Stimulated activated CD4-positive, alpha-beta T cell treated with anti-CD3 and anti-CD28 coated beads, Interleukin-12 subunit alpha, Interleukin-12 subunit beta, amount 100 ng/mL, for 24 hours (primary cell): ENCODE measurements at regions not wholly inside any gene's neighbourhood (a gene's known extent, or its start where the extent isn't known, plus 50 kb on each side); places are given as distances from the start of the nearest gene placed in this dataset.

Experiments
- DNase-seq, 2 experiments: peaks; one replicate each; pipeline ENCODE4 v3.0.0-alpha.2; 2020; ENCODE audit warnings: low read depth in 2 of 2

- no peak for DNase-seq
Observed at GRCh38 chr11:127440616-127441015, 440.0 kb upstream of the KIRREL3 start.

GRCh38 chr11:127425281-127425680 is 424.7 kb upstream of the KIRREL3 start:
- DNase-seq, result no peak

DNA sequence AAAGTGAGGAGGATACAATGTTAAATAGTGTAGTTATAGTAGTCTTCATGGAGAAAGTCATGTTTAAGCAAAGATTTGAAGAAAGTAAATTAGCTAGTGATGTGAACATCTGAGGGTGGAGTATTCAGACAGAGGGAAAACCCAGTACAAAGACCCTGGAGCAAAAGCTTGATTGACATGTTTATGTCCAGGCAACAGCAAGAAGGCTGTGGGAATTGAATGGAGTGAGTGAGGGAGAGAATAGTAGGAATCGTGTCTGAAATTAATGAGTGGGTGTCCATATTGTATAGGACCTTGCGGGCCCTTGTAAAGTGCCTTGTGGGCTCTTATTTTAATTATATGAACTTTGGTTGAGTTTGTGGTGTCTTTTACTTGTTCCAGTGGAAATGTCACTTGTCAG is 424.1 kb upstream of the KIRREL3 start:
- DNase-seq, result no peak

- DNase-seq, result no peak
Observed at GRCh38 chr11:127420139-127420538, 419.6 kb upstream of the KIRREL3 start.

- no peak for DNase-seq
Observed at GRCh38 chr11:127412722-127413380, 412.3 kb upstream of the KIRREL3 start.

DNA sequence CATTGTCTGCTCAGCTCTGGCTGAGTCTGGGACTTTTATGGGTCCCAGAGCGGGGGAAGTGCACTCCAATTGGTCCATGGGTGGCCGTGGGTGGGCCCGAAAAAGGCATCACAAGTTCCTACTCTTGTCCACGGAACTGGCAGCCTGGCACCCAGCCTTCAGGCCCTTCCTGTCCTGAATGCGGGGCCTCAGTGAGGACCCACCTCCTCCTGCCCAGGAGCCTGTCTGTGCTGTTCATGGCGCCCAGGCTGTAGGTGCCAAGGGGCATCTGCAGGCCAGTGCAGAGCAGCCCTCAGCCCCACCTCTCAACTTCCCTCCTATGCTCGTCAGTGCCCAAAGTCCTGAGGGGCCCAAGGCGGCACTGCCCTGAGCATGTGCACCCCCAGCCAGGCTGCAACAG is 411.7 kb upstream of the KIRREL3 start:
- DNase-seq, result no peak

DNA sequence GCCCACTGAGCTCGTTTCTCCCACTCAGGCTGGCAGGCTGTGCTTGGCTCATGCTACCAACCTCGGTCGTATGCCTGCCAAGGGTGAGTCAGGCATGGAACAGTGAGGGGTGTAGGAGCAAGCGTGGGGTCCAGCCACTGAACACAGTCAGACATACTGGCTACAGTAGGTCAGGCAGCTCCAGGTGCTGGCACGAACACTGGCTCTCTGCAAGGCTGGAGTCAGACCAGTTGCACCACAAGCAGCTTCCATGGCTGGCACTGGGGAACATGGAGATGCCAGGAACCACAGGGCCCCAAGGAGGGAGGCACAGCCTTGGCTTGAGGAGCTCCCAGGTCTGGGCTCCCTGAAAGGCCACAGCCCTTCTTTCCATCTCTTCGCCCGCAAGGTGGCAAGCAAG is 410.7 kb upstream of the KIRREL3 start:
- no peak for DNase-seq

DNA sequence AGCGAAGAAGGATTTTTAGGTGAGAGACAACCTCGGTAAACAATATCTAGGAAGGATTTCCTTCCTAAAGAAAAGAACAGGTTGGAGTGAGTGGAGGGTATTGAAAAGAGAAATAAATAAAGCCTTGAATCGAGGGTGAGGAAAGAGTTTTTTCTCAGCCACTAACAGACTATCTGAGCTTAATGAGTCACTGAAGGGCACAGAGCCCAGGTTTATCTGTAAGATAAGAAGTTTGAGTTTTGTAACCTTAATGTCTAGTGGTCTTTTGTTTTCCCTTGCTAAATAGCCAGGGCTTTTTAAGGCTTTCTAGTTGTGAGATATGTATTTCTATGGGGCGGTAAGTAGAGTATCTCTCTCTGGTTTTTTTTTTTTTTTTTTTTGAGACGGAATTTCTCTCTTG is 394.5 kb upstream of the KIRREL3 start:
- DNase-seq, result no peak

DNA sequence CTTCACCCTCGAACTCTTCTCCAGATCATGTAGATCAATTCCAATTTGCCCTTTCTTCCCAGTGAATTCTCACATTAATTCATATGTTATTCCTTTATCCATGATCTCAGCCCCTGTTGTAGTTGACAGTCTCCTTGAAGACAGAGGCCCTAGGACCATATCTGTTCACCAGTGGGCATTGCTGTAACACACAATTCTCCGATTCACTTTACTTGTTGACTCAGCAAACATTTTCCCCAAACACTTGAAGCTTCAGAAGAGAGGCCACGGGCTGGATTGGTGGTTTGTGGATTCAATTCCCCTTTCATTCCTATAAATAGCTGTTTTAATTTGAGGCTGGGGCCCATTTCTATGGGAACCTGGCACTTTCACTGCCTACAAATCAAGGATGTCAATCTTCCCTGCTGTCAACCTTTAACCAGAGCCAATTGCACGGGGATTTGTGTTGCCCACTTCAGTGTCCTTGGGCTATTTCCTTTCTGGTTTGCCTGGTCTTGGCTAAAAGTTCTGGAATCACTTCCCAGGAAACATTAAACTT is 393.0 kb upstream of the KIRREL3 start:
- DNase-seq, result no peak

DNA sequence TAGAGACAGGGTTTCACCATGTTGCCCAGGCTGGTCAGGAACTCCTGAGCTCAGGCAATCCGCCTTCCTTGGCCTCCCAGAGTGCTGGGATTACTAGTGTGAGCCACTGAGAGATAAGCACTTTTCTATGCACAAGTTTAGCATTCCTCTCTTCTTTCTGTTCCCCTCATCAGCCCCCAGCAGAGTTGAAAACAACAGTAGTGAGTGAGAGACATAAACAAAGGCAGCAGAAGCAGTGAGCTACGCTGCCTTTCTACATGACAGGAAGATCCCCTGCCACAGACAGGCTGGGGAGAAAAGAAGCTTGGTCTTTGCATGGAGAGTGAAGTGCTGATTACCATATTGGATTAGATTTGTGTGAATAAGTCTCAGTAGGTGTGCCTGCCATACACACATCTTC is 392.0 kb upstream of the KIRREL3 start:
- DNase-seq, result no peak

GRCh38 chr11:127390465-127390864 is 389.9 kb upstream of the KIRREL3 start:
- DNase-seq, result no peak

GRCh38 chr11:127385071-127385470 is 384.5 kb upstream of the KIRREL3 start:
- no peak for DNase-seq

GRCh38 chr11:127383026-127383425 is 382.5 kb upstream of the KIRREL3 start:
- DNase-seq, result no peak

GRCh38 chr11:127381247-127381646 is 380.7 kb upstream of the KIRREL3 start:
- no peak for DNase-seq

DNA sequence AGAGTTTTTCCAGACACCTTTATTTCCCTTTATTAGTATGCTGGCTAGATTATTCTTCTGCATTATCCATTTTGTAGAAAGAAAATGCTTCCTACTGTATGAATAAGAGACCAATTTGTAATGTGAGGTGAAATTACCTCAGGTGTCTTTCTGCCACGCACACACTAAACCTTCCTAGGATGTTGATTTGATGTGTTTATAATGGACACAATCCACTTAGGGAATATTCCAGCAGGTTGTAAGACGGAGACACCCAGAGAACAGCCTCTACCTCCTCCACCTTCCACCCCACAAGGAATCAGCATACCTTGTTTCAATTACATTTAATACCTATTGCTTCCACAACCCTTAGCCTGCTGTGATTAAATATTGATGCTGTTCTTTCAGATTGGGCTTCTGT is 379.1 kb upstream of the KIRREL3 start:
- no peak for DNase-seq

- no peak for DNase-seq
Observed at GRCh38 chr11:127376301-127376700, 375.7 kb upstream of the KIRREL3 start.

GRCh38 chr11:127369356-127369755 is 368.8 kb upstream of the KIRREL3 start:
- no peak for DNase-seq

- DNase-seq, result no peak
Observed at GRCh38 chr11:127362754-127363308, 362.3 kb upstream of the KIRREL3 start.

GRCh38 chr11:127358160-127358559 is 357.6 kb upstream of the KIRREL3 start:
- no peak for DNase-seq

DNA sequence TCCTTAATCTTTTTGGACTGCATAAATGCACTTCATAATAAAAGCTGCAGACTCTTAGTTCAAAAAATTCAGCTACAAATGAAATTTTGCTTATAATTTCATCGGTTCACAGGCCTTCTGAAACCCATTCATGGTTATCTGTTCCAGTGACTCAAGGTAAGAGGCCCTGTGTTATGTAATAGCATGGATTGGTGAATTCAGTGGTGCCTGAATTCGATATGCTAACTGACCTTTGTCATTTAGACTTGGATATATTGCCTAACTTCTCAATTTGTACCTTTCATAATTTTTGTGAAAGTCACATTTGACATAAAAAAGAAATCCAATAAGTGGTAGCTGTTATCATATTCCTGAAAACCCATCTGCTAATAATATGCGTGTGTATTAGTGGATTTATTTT is 349.9 kb upstream of the KIRREL3 start:
- DNase-seq, result no peak

- DNase-seq, result no peak
Observed at GRCh38 chr11:127345819-127346459, 345.4 kb upstream of the KIRREL3 start.

GRCh38 chr11:127340438-127340837 is 339.9 kb upstream of the KIRREL3 start:
- no peak for DNase-seq

GRCh38 chr11:127339376-127339775 is 338.8 kb upstream of the KIRREL3 start:
- no peak for DNase-seq
